Neural cell (in vitro differentiated cells): ENCODE measurements at regions not wholly inside any gene's neighbourhood (a gene's known extent, or its start where the extent isn't known, plus 50 kb on each side); places are given as distances from the start of the nearest gene placed in this dataset.

Source experiments
- H2AFZ ChIP-seq: fragments of 200-600, 300-800 bp; sonication (generic), shearing (Covaris generic); 2 replicates; pipeline ENCODE4 v1.6.0; 2014; ENCODE audit warnings: low read depth, mild to moderate bottlenecking, antibody characterized with exemption, low read length, moderate library complexity
- H3F3A ChIP-seq: fragments of 200-600 bp; shearing (Covaris generic); 2 replicates; pipeline ENCODE4 v1.6.1; 2016; ENCODE audit warnings: mild to moderate bottlenecking, moderate library complexity, mixed read lengths, antibody characterized with exemption, low read length; ENCODE audit not compliant: insufficient read depth, poor library complexity, severe bottlenecking
- H3K27ac ChIP-seq: fragments of 200-600, 300-800 bp; sonication (generic), shearing (Covaris generic); 2 replicates; pipeline ENCODE4 v1.5.1; 2014; ENCODE audit warnings: mild to moderate bottlenecking, low read length, moderate library complexity
- H3K27me3 ChIP-seq: fragments of 300-800, 200-600 bp; sonication (generic), shearing (Covaris generic); 2 replicates; pipeline ENCODE4 v1.6.0; 2014; ENCODE audit warnings: mild to moderate bottlenecking, low read depth, low read length, moderate library complexity; ENCODE audit not compliant: insufficient read depth
- H3K36me3 ChIP-seq: fragments of 300-800, 200-600 bp; sonication (generic), shearing (Covaris generic); 2 replicates; pipeline ENCODE4 v1.5.1; 2014; ENCODE audit warnings: mild to moderate bottlenecking, antibody characterized with exemption, low read length, moderate library complexity; ENCODE audit not compliant: insufficient read depth
- H3K4me2 ChIP-seq: fragments of 300-800, 200-600 bp; sonication (generic), shearing (Covaris generic); 2 replicates; pipeline ENCODE4 v1.6.0; 2014; ENCODE audit warnings: mild to moderate bottlenecking, low read length
- H3K4me3 ChIP-seq: fragments of 300-800, 200-600 bp; sonication (generic), shearing (Covaris generic); 2 replicates; pipeline ENCODE4 v1.5.1; 2014; ENCODE audit warnings: mild to moderate bottlenecking, low read length, moderate library complexity
- H3K79me2 ChIP-seq: fragments of 200-600 bp; shearing (Covaris generic); replicated peaks from 2 replicates; pipeline ENCODE4 v1.6.0; 2014; ENCODE audit warnings: mild to moderate bottlenecking, low read length, moderate library complexity; ENCODE audit not compliant: insufficient read depth
- H3K9ac ChIP-seq: fragments of 300-800, 200-600 bp; sonication (generic), shearing (Covaris generic); 2 replicates; pipeline ENCODE4 v1.6.1; 2016; ENCODE audit warnings: mild to moderate bottlenecking, low read length, mixed read lengths
- H3K9me2 ChIP-seq: fragments of 200-600 bp; shearing (Covaris generic); 2 replicates; pipeline ENCODE4 v1.6.1; 2016; ENCODE audit warnings: mild to moderate bottlenecking, low read length, mixed read lengths; ENCODE audit not compliant: insufficient read depth
- H3K9me3 ChIP-seq: fragments of 200-600, 300-800 bp; sonication (generic), shearing (Covaris generic); 2 replicates; pipeline ENCODE4 v1.6.1; 2016; ENCODE audit warnings: mild to moderate bottlenecking, mixed run types, low read length, moderate library complexity, mixed read lengths
- H4K20me1 ChIP-seq: fragments of 200-600 bp; shearing (Covaris generic); 2 replicates; pipeline ENCODE4 v1.6.1; 2016; ENCODE audit warnings: mild to moderate bottlenecking, mixed run types; ENCODE audit not compliant: insufficient read depth
- EP300 ChIP-seq: fragments of 450-650 bp; conservative IDR thresholded peaks from 2 replicates; pipeline ENCODE4 v1.6.1; 2014; ENCODE audit warnings: antibody characterized with exemption, mild to moderate bottlenecking, moderate library complexity; ENCODE audit not compliant: poor library complexity, severe bottlenecking
- EZH2 ChIP-seq: fragments of 200-600, 300-800 bp; shearing (Covaris generic), sonication (generic); IDR thresholded peaks from 2 replicates; pipeline ENCODE4 v1.6.1; 2014; ENCODE audit warnings: antibody characterized with exemption, low read length, borderline replicate concordance, mild to moderate bottlenecking; ENCODE audit not compliant: insufficient read depth, poor library complexity, severe bottlenecking
- MXI1 ChIP-seq: fragments of 450-650 bp; conservative IDR thresholded peaks from 2 replicates; pipeline ENCODE4 v1.6.1; 2014; ENCODE audit warnings: antibody characterized with exemption, mild to moderate bottlenecking; ENCODE audit not compliant: poor library complexity, severe bottlenecking
- POLR2AphosphoS5 ChIP-seq: IDR thresholded peaks from 2 replicates; pipeline ENCODE4 v1.6.1; 2012
- RAD21 ChIP-seq: fragments of 450-650 bp; conservative IDR thresholded peaks from 2 replicates; pipeline ENCODE4 v1.6.1; 2014; ENCODE audit warnings: antibody characterized with exemption, mild to moderate bottlenecking, moderate library complexity
- SMC3 ChIP-seq: fragments of 450-650 bp; conservative IDR thresholded peaks from 2 replicates; pipeline ENCODE4 v1.6.1; 2014; ENCODE audit warnings: antibody characterized with exemption, mild to moderate bottlenecking, moderate library complexity; ENCODE audit not compliant: poor library complexity
- TAF1 ChIP-seq: IDR thresholded peaks from 2 replicates; pipeline ENCODE4 v1.6.1; 2012; ENCODE audit warnings: low read depth
- TF ChIP-seq, protein P1 (sequence below): IDR thresholded peaks from 2 replicates; pipeline ENCODE4 v1.6.1; 2012; ENCODE audit warnings: borderline replicate concordance
- TF ChIP-seq, protein P2 (sequence below): fragments of 450-650 bp; IDR thresholded peaks from 2 replicates; pipeline ENCODE4 v1.5.1; 2014; ENCODE audit warnings: antibody characterized with exemption, mild to moderate bottlenecking, moderate library complexity; ENCODE audit not compliant: poor library complexity, severe bottlenecking

DNA sequence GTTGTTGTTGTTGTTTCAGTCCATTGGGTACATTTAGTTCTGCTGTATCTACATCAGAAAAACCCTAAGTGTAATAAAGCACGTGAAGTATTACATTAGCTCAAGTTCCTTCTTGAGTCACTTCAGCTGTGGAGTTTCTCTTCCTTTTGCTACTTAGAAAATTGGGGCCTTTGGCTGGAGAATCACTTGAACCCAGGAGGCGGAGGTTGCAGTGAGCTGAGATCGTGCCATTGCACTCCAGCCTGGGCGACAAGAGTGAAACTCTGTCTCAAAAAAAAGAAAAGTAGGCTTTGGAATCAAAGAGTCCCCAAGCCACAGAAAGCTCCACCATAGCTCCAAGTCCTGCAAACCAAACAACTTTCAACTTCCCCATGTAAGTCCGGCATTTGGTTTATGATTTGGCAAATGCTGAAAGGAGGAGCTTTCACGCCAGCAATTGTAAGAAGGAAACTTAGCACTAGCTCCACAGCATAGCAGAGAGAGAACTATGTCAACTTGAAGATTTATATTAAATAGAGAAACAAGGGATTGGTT is 56.5 kb upstream of the RNF144B start:
- Histone ChIP-seq H2AFZ (no peak overlapping the region), H3K4me3 (no peak overlapping the region), H3K9me3 (no peaks in the 10 kb centered on the region), H3K79me2 (no peaks in the 10 kb centered on the region), H3K9ac (no peak overlapping the region), H4K20me1 (no peaks in the 10 kb centered on the region), H3K27me3 (no peaks in the 10 kb centered on the region), H3K27ac (no peak overlapping the region), H3K9me2 (no peaks in the 10 kb centered on the region), H3F3A (no peaks in the 10 kb centered on the region), H3K36me3 (no peaks in the 10 kb centered on the region), H3K4me2 (no peak overlapping the region)
- TF ChIP-seq SMC3 (no peak), TAF1 (no peak), POLR2AphosphoS5 (no peak), EP300 (no peak)
- TF ChIP-seq, protein P1, sequence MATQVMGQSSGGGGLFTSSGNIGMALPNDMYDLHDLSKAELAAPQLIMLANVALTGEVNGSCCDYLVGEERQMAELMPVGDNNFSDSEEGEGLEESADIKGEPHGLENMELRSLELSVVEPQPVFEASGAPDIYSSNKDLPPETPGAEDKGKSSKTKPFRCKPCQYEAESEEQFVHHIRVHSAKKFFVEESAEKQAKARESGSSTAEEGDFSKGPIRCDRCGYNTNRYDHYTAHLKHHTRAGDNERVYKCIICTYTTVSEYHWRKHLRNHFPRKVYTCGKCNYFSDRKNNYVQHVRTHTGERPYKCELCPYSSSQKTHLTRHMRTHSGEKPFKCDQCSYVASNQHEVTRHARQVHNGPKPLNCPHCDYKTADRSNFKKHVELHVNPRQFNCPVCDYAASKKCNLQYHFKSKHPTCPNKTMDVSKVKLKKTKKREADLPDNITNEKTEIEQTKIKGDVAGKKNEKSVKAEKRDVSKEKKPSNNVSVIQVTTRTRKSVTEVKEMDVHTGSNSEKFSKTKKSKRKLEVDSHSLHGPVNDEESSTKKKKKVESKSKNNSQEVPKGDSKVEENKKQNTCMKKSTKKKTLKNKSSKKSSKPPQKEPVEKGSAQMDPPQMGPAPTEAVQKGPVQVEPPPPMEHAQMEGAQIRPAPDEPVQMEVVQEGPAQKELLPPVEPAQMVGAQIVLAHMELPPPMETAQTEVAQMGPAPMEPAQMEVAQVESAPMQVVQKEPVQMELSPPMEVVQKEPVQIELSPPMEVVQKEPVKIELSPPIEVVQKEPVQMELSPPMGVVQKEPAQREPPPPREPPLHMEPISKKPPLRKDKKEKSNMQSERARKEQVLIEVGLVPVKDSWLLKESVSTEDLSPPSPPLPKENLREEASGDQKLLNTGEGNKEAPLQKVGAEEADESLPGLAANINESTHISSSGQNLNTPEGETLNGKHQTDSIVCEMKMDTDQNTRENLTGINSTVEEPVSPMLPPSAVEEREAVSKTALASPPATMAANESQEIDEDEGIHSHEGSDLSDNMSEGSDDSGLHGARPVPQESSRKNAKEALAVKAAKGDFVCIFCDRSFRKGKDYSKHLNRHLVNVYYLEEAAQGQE, result no peak
- TF ChIP-seq, protein P2, sequence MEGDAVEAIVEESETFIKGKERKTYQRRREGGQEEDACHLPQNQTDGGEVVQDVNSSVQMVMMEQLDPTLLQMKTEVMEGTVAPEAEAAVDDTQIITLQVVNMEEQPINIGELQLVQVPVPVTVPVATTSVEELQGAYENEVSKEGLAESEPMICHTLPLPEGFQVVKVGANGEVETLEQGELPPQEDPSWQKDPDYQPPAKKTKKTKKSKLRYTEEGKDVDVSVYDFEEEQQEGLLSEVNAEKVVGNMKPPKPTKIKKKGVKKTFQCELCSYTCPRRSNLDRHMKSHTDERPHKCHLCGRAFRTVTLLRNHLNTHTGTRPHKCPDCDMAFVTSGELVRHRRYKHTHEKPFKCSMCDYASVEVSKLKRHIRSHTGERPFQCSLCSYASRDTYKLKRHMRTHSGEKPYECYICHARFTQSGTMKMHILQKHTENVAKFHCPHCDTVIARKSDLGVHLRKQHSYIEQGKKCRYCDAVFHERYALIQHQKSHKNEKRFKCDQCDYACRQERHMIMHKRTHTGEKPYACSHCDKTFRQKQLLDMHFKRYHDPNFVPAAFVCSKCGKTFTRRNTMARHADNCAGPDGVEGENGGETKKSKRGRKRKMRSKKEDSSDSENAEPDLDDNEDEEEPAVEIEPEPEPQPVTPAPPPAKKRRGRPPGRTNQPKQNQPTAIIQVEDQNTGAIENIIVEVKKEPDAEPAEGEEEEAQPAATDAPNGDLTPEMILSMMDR, result no peak

DNA sequence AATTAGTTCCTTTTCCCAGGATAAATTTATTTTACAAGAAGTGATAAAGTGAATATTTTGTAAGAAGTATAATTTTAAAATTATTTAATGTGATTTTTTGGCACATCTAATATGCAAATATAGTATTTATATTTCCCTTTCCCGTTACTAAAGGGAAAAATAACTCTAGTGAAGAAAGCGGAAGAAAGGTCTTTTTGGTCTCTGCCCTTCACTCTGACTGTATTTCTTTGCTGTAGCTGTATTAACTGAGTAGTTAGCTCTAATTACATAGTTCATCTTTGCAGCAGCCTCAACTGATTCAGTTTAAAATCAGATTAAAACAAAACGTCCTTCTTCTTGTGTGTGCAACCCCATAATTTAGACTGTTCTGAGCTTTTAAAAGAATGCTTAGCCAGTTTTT is 57.4 kb upstream of the RNF144B start:
- H3K27me3 ChIP-seq, result no peaks in the 10 kb centered on the region
- no peaks in the 10 kb centered on the region for H4K20me1 ChIP-seq
- H3F3A ChIP-seq, result no peaks in the 10 kb centered on the region
- H3K9me3 ChIP-seq, result no peaks in the 10 kb centered on the region
- H3K36me3 ChIP-seq, result no peaks in the 10 kb centered on the region
- H2AFZ ChIP-seq, result no peak overlapping the region
- no peaks in the 10 kb centered on the region for H3K79me2 ChIP-seq
- H3K9ac ChIP-seq, result no peak overlapping the region
- H3K27ac ChIP-seq, result no peak overlapping the region
- no peak for TF ChIP-seq EP300
- TF ChIP-seq MXI1, result no peak
- no peak for TF ChIP-seq SMC3
- TF ChIP-seq TAF1, result no peak
- TF ChIP-seq RAD21, result no peak
- TF ChIP-seq, protein P2, result no peak
- no peak for TF ChIP-seq EZH2
- TF ChIP-seq, protein P1, result no peak
- no peak for TF ChIP-seq POLR2AphosphoS5
- H3K4me2 ChIP-seq, result no peak overlapping the region
- no peaks in the 10 kb centered on the region for H3K9me2 ChIP-seq
- no peak overlapping the region for H3K4me3 ChIP-seq
